ENCODE measurements at regions not wholly inside any gene's neighbourhood (a gene's known extent, or its start where the extent isn't known, plus 50 kb on each side); places are given as distances from the start of the nearest gene placed in this dataset.

- no peak for TF ChIP-seq CTCF (CRISPR knock-in tag; IDR thresholded peaks at IDR 0.05)
- TF ChIP-seq FOXK1 (CRISPR knock-in tag; IDR thresholded peaks at IDR 0.05; ENCODE audit: borderline replicate concordance, low read depth) = no peak
- TF ChIP-seq TOE1 (CRISPR knock-in tag; IDR thresholded peaks at IDR 0.05) = no peak
- no peak for TF ChIP-seq GZF1 (CRISPR knock-in tag; IDR thresholded peaks at IDR 0.05)
- no peak for TF ChIP-seq THAP11 (CRISPR knock-in tag; IDR thresholded peaks at IDR 0.05)
- TF ChIP-seq CBX1 (IDR thresholded peaks at IDR 0.05; ENCODE audit: low read depth) = no peak
- no peak for TF ChIP-seq IRF1 (CRISPR knock-in tag; IDR thresholded peaks at IDR 0.05; ENCODE audit: low read depth)
- TF ChIP-seq CREB1 (IDR thresholded peaks at IDR 0.05) = no peak
- TF ChIP-seq CREB1 (CRISPR knock-in tag; IDR thresholded peaks at IDR 0.05) = no peak
- no peak for TF ChIP-seq ISL2 (CRISPR knock-in tag; IDR thresholded peaks at IDR 0.05)
- TF ChIP-seq SRSF9 (IDR thresholded peaks at IDR 0.05; ENCODE audit: borderline replicate concordance, insufficient read depth, low read depth, low read length, poor library complexity, severe bottlenecking) = no peak
- TF ChIP-seq ZBTB7B (CRISPR knock-in tag; IDR thresholded peaks at IDR 0.05) = no peak
- no peak for TF ChIP-seq MAFF (IDR thresholded peaks at IDR 0.05; ENCODE audit: low read depth, low read length)
- no peak for TF ChIP-seq ZNF629 (CRISPR knock-in tag; conservative IDR thresholded peaks at IDR 0.05)
Observed at GRCh38 chr5:142515036-142515435, 170.9 kb downstream of the FGF1 start.
